ENCODE measurements at regions not wholly inside any gene's neighbourhood (a gene's known extent, or its start where the extent isn't known, plus 50 kb on each side); places are given as distances from the start of the nearest gene placed in this dataset.

GRCh38 chr2:199556527-199557285 is 99.0 kb upstream of the SATB2 start:
- TF ChIP-seq POLR2A (IDR thresholded peaks at IDR 0.05; ENCODE audit: low read depth, low read length) (no peak), POLR2AphosphoS5 (IDR thresholded peaks at IDR 0.05; ENCODE audit: low read depth, low read length) (no peak), TAF1 (IDR thresholded peaks at IDR 0.05; ENCODE audit: borderline replicate concordance, low read depth, low read length) (no peak)
